ENCODE measurements at regions not wholly inside any gene's neighbourhood (a gene's known extent, or its start where the extent isn't known, plus 50 kb on each side); places are given as distances from the start of the nearest gene placed in this dataset.

GRCh38 chr10:1807196-1807595 lies 69.9 kb upstream of the ADARB2 start:
- DNase-seq (ENCODE audit: low read depth) = no peak

- DNase-seq (ENCODE audit: low read depth) = no peak
Observed at GRCh38 chr10:1802413-1802812, 65.1 kb upstream of the ADARB2 start.

DNA sequence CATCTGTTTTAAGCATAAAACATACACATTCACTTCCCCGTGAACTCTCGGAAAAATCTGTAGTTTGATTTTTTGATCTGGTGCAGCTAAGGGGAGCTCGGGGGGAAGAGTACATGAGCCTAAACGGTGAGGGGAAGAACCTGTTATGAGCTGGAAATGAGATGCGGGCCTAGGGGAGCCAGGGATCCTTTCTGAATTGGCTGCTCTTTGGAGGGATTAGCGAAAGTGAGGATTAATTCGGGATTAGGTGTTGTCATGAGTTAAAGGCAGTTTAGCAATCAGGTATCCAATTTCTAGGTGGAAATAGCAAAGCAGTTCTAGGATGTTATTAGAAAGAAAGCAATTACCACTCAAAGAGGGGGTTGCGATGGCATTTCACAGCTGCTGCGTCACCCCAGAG lies 51.1 kb upstream of the ADARB2 start:
- no peak for DNase-seq (ENCODE audit: low read depth)
